Right kidney (tissue), 1 donor: ENCODE measurements at regions not wholly inside any gene's neighbourhood (a gene's known extent, or its start where the extent isn't known, plus 50 kb on each side); places are given as distances from the start of the nearest gene placed in this dataset.

Source experiments
- DNase-seq: peaks from one replicate; pipeline ENCODE4 v3.0.0-alpha.2; 2016

GRCh38 chr18:2053490-2054089 is 517.7 kb downstream of the METTL4 start:
- no peak for DNase-seq

- no peak for DNase-seq
Measured at GRCh38 chr18:2059336-2059735, 512.0 kb downstream of the METTL4 start.

- no peak for DNase-seq
Measured at GRCh38 chr18:2060086-2060485, 511.2 kb downstream of the METTL4 start.

DNA sequence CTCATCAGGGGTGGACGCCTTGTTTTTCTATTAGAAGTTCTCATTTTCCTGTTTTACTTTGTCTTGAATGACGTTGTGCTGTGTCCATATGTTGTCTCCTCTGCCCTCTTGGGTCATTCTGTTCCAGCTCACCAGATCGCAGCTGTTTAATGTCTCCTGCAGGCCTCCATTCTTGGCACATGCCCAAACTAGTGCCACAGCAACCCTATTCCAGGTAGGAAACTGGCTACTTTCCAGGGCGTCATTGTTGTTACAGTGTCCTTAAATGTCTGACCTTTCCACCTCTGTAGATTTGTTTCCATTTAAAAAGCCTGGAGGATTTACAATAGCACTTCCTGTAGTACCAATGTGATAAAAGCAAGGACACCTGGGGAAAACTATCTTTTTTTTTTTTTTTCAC is 500.7 kb downstream of the METTL4 start:
- DNase-seq: no peak

GRCh38 chr18:2075499-2075898 is 495.8 kb downstream of the METTL4 start:
- DNase-seq: no peak

GRCh38 chr18:2082676-2083075 is 488.6 kb downstream of the METTL4 start:
- no peak for DNase-seq

GRCh38 chr18:2083691-2084090 is 487.6 kb downstream of the METTL4 start:
- no peak for DNase-seq

DNA sequence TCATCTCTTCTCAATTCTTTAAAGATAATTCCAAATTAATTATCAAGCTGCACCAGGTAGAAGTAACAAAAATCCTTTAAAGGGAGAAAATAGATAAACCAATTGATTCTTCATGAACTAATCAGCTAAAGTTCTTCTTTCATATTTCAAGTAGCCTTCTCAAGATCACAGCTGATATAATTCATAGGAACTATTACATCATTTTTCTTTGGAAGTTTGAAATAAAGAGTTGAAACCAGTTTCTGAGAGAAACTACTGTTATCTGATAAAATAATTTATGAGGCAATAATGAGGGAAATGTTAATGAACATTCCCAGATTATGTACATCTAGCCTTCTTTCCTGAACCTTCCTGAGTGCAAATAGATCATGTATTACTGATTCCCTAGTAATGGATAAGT is 484.9 kb downstream of the METTL4 start:
- no peak for DNase-seq

DNA sequence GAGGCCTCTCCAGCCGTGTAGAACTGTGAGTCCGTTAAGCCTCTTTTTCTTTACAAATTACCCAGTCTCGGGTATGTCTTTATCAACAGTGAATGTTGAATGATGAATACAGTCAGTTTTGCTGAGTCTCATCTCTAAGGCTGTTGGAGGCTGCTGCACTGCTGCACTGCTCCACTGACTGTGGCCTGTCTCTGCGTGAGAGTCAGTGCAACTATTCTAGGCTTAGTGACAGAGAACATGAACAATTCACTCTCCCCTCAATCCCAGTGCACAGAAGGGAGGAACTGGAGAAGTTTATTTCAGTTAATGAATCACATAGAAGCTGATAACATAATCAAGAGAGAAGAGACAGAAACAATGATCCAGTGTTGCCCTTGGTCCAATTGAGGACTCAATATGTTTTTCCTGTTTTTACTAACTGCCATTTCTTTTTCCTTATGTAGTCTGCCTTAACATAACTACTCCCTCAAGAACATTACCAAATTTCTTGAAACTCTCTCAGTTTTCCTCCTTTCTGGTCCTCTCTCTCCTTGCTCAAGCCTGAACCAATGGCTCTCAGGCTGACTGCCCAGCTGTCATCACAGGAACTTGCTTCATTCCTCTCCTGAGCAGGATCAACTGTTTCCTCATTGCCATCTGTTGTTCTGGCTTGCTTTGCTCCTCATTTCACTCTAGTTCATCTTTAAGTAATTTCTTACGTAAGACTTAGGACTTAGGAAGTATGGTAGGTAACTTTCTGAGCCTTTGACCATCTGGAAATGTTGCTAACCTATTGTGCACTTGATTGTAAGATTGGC is 483.2 kb downstream of the METTL4 start:
- DNase-seq: no peak

DNA sequence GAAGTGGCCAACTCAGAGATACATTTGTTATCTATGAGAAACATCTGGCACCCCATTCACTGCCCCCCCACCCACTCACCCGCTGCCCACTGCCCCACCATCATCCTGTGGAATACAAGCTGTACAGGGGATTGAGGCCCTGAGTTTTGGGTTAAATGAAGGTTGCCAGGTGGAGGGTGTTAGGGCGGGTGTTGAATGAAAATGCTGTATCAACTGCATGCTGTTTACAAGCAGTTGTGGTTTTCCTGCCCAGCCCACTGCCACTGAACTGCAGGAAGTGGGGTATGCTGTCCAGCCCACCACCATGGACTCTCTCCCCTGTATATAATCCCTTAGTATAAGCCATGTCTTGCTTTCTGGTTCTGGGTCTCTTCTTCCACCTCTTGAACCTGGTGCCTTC is 481.9 kb downstream of the METTL4 start:
- no peak for DNase-seq

DNA sequence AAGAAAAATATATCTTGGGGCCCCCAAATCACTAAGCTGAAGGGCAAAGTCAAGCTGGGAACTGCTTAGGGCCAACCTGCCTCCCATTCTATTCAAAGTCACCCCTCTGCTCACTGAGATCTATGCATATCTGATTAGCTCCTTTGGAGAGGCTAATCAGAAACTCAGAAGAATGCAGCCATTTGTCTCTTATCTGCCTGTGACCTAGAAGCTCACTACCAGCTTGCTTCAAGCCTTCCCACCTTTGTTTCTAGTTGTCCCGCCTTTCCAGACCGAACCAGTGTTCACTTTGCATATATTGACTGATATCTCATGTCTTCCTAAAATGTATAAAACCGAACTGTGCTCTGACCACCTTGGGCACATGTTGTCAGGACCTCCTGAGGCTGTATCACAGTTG is 479.4 kb downstream of the METTL4 start:
- DNase-seq: no peak

GRCh38 chr18:2096551-2096950 is 474.8 kb downstream of the METTL4 start:
- no peak for DNase-seq

GRCh38 chr18:2100694-2101213 is 470.6 kb downstream of the METTL4 start:
- no peak for DNase-seq

DNA sequence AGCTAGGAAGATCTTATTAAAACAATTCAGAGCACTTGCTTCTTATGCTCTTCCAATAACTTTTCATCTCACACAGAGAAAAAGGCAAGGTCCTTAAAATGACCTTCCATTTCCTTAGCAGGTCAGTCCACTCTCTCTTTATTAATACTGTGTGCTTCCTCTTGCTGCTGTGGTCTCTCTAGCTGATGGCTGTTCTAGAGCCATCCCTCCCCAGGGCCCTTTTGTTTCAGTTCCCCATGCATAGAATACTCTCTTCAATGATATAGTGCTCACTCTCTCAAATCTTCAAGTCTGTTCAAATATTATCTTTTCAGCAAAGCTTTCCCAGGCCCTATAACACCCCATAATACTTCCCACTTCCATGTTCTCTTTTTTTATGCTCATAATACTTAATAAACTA is 469.3 kb downstream of the METTL4 start:
- no peak for DNase-seq

DNA sequence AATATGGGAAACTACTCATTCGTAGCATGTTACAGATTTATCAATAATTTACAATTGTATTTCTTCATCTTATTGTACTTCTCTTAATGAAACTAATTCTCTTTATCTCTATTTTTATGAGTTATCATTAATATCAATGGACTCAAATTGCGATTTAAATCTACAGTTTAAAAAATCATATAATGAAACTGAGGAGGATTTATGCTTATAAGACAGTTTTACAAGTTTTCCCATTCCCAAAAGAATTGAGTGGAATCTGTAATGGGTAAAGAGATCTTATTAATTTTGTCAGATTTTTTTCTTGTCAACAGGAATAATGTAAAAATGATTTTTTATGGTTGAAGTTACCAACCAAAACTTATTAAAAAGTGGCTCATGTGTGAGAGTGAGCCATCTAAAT is 468.0 kb downstream of the METTL4 start:
- DNase-seq: no peak

DNA sequence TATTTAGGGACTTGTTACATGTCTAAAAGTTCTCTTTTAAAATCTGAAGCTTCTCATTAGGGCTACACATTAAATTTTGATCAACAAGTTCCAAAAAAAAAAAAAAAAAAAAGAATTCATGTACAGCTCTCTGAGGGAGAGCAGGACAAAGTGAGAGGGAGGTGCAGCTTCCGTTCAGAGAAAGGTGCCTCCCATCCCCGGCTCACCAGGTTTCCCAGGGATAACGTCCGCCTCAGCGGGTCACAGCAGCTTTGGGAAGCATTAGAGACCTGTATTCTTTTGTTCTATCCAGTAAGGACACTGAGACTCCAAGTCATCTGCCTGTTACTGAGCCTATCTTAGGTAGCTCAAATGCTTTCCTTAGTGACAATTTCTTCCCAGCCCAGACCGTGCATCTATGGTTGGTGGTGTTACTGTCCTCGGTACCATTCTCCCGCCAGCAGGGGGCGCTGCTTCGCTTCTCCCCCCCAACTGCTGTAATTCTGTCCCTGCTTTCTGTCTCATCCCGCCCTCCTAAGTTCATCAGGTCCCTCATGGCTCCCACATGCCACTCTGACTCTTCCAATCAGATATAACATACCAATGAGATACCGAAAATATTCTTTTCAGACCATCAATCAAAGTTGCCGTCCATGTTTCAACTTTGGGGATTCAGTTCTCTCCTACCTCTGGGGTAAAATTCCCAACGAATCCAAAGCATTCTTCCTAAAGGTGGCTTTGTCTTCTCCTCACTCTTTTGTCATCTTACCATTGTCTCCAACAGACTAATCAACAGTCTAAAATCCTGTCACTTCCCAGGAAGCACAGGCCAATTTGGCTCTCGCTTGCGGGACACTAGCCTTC is 466.5 kb downstream of the METTL4 start:
- peak; percentile 4 for DNase-seq

DNA sequence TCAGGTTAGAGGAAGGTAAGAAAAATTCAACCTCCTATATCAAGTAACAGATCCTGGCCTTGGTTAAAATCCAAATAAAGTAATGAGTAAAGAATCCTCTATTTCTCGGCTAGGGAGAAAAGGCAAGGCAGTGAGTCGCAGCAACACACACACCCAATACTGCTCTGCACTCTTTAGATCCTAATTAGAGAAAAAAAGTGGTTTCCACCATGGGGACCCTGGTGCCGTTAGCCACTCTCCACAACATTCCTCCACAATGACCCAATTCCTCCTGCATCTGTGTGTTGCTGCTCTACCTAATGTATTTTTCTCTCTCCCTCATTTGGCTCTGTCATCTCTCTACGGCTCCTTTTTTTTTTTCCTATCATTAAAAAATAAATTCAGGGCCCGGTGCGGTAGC is 462.7 kb downstream of the METTL4 start:
- no peak for DNase-seq

DNA sequence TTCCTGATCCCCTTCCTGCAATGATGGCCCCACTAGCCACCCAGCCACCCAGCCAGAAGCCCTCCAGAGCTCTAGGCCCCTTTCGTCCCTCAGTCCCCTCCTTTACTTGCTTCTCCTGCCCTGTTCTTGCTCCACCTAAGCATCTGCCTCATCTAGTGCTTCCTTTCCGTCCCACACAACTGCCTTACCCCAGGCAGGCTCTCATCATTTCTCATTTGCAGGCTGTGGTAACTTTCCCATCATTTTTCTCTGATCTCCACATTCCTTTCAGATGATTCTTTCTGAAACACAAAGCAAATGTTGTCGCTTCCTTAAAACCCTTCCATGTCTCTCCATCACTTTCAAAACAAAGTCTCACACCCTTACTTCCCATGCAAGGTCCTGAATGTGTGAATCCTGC is 459.8 kb downstream of the METTL4 start:
- DNase-seq: no peak

DNA sequence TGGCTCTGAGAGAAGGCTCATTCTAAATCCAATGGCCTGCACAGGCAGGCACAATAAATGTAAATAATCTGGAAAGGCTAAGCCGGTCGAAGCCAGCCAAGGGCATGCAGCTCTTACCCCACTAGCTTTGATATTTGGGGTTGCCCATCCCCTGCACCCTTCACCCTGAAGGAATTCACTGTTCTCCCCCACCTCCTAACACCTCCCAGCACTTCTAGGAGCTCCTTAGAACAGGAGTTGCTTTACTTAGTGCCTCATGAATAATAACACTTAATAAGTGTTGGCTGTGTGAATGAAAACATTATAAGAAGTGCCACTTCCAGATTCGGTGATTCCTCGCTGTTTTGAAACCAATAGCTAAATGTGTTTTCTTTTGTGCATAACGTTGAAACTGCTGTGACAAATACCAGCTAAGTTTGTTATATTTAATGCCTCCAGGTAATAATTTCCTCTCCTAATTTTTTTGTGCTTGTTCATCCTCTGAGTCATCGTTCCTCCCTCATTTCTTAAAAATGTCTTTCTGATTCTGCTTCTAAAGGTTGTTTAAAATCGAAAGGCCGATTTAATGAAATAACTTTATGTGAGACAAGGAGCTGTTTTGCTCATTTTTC is 458.8 kb downstream of the METTL4 start:
- DNase-seq: no peak

GRCh38 chr18:2114289-2114688 is 457.0 kb downstream of the METTL4 start:
- DNase-seq: no peak

DNA sequence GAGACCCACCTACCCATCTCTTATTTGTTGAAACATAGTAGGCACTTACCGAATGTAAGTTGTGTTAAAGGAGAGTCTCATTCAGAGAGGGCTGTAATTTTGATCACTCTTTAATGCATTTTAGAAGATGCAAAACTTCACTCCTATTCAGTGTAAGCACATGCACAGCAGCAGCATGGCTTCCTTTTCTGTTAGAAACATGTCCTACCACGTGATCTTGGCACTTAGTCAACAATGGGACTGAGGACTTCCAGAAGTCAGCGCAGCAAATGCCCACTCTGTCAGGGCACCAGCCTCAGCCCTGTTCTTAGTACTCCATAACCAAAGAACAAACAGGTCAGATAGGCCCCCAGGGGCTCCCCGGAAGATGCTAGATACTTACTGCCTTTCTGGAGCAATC is 456.5 kb downstream of the METTL4 start:
- no peak for DNase-seq

GRCh38 chr18:2121224-2121623 is 450.1 kb downstream of the METTL4 start:
- no peak for DNase-seq

DNA sequence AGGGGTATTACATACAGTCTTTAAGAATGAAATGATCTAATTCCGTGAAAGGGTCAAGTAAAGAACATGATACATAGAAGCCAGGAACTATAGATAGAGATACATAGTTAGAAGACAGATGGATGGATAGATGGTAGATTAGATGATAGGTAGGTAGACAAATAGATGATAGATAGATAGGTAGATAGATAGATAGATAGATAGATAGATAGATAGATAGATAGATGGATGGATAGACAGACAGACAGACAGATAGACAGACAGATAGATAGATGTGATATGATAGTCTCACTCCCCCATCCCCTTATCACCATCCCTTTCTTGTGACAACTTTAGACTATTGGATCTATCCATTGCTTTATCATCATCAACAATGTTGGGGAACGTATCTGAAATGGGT is 448.2 kb downstream of the METTL4 start:
- no peak for DNase-seq
